Kidney glomerular epithelial cell (primary cell): ENCODE measurements at regions not wholly inside any gene's neighbourhood (a gene's known extent, or its start where the extent isn't known, plus 50 kb on each side); places are given as distances from the start of the nearest gene placed in this dataset.
"Not testable (repeated sequence)": the region's sequence is repeated elsewhere in the genome, so short reads cannot be mapped to it uniquely, and the experiment has no call there.

Source experiments
- DNase-seq: peaks from one replicate; lab custom pipeline; 2025; lab: John Stamatoyannopoulos, UW

DNA sequence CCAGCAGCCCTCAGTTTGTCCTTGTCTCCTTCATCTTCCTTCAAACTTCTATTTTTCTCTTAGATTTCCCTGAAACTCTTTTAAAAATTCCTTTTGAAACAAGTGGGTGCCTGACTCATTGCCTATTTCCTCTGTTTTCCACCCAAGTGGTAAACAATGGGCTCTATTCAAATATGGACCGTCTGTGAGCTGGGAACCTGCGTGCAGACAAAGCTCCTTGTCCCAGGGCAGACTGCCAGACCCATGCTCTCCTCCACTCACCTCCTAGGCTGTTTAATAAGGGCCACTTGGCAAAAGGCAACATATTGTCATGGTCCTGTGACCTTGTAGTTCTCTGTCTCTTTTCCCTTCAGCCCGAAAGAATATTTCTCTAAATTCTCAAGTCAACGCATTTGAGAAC, 332.7 kb upstream of the THBS1 start:
- DNase-seq, result no peak

DNA sequence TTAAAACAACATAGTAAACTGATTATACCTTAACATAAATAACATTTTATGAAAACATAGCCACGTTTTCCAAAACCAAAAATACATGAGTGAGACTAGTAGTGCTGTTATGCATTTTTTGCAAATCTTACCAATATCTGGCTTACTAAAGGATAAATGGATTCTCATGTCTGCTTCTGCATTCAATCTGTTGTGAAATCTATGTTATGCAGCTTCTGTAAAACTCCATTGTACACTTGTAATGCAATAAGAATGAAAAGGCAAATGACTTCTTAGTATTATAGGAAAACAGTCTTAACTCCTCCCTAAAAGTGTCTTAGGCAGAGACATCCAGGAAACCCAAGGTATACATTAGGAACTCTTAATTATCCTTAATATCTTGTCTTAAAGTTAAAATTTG, 330.9 kb upstream of the THBS1 start:
- DNase-seq, result no peak

DNA sequence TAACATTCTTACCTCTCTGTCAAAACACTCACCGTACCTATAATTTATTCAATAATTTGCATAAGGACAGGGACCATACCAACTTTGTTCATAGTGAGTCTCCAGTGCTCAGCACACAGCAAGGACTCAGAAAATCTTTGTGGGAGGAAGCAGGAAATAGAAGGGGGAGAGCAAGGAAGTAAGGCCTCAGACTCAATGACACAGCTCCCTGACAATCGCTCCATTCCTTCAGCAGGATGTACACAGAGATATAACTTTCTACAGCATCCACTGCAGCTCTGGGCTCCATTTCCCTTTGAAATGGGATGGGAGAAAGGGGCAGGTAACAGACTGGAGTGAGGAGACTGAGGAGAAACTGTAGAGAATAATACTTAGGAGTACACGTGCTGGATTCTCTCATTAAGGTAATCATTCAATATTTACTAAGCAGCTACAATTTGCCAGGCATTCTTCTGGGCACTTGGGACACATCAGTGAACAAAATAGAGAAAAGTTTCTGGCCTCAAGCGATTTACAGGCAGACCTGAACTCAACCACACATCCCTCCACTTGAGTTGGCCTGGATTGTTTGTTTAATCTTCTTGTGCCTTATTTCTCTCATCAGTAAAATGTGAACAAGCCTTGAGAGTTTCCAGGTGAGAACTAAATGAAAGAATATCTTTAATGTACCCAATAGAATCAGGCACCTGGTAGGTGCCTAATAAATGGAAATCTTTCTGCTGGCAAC, 330.3 kb upstream of the THBS1 start:
- DNase-seq, result no peak

DNA sequence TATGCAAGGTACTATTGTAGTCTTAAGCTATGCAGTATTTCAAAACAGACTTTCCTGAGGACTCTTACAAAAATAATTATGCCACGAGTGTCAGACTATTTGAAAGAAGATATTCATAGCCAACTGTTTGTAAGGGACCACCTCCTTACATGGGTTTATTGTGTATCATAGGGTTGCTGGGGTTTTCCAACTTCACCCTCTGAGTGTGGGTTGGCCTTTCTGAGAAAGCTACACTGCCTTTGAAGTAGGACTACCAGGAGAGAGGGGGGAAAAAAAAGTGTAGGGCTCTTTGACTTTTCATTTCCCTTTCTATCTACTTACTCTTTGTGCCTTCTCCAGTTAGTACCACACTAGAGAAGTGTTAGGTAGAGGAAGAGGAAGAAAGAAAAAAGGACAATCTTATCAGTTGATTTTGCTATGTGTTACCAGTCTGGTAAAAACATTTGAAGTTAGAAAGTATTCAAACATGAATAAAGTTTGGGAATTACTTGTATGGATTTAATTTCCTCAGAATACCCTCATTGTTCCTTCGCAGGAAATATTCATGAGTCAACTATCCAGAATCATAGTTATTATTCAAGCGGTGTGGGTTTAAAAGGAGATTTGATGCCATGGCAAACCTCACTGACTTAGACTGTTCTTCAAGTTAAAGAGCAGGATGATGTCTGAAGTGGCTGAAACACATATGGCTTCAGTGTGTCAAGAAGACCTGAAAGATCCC, 329.3 kb upstream of the THBS1 start:
- no peak for DNase-seq

DNA sequence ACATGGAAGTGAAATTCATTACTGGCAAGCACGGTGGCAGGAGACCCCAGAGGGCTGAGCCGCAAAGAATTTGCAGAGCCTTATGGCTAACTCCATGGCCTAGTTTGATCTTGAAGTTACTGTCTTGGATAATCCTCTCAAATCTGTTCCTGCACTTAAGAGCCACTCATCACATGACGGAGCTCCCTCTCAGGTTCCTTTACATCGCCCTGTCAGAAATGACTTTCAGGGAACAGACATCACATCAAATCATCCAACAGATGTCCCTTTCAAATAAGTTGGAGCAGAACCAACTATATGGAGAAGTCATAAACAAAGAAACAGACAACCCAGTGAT, 328.8 kb upstream of the THBS1 start:
- DNase-seq, result no peak

DNA sequence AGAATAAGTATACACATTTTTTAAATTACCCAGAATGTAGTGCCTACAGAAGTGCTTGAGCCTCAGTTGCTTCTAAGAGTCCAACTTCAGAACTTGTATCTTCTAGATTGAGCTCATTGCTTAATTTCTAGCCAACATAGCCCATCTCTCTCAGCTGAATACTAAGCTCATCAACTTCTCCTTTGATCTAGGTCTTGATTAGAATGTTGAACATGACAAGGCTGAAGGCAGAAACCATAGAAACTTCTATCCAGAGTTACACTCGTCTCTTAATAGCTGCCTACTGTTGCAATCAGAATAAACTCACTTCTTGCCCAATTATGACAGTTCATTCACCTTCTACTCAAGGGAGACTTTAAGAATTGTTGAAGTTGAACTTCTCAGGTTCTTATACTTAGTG, 327.3 kb upstream of the THBS1 start:
- no peak for DNase-seq

DNA sequence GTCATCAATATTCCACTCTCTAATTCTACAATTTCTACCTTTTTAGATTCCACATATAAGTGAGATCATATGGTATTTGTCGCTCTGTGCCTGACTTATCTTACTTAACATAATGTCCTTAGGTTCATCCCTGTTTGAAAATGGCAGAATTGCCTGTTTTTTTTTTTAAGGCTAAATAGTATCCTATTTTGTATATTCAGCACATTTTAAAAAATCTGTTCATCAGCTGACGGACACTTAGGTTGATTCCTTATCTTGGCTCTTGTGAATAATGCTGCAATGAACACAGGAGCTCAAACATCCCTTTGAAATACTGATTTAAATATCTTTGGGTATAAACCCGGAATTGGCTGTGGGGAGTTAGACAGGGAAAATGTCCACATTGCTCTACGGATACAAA, 326.7 kb upstream of the THBS1 start:
- no peak for DNase-seq

DNA sequence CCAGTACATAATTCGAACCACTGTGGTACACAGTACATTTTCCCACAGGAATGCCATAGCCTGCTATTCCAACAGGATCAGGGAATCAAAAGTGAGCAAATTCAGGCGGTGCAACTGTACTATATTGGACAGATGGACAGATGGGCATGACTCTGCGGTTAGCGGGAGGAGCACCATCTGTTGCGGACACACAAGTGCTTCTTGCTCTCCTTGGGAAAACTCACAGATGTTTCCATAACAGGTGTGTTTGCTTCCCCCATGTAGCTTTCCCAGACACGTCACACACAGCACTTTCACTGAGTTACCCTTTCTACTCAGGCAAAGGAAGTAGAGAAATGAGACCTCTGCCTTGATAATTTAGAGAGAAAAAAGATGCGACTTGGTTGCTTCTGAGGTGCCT, 325.1 kb upstream of the THBS1 start:
- no peak for DNase-seq

DNA sequence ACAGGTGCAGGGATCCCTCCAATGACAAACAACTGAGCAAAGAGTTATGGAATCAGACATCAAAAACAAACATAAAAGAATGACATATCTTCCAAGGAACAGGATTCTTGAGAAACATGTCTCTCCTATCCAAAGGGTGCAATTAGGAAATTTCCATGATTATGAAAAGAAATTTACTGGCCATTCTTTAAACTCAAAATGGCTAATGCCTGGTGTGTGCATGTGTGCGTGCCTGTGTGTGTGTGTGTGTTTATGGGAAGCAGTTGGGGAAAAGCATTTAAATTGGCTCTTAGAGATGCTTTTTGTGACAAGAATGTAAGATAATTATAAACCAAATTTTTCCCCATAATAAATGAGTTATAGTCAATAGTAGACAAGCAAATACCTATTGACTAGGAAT, 320.5 kb upstream of the THBS1 start:
- DNase-seq, result no peak

DNA sequence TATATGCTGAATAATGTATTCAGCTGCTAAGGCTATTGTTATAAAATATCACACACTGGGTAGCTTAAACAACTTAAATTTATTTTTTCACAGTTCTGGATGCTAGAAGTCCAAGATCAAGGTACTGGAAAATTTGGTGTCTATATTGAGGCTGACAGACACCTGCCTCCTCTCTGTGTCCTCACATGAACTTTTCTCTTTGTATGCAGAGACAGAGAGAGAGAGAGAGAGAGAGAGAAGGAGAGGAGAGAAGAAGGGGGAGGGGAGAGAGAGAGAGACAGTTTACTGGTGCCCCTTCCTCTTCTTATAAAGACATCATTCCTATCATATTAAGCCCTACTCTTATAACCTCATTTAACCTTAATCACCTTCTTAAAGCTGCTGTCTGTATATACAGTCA, 320.1 kb upstream of the THBS1 start:
- DNase-seq, result no peak

DNA sequence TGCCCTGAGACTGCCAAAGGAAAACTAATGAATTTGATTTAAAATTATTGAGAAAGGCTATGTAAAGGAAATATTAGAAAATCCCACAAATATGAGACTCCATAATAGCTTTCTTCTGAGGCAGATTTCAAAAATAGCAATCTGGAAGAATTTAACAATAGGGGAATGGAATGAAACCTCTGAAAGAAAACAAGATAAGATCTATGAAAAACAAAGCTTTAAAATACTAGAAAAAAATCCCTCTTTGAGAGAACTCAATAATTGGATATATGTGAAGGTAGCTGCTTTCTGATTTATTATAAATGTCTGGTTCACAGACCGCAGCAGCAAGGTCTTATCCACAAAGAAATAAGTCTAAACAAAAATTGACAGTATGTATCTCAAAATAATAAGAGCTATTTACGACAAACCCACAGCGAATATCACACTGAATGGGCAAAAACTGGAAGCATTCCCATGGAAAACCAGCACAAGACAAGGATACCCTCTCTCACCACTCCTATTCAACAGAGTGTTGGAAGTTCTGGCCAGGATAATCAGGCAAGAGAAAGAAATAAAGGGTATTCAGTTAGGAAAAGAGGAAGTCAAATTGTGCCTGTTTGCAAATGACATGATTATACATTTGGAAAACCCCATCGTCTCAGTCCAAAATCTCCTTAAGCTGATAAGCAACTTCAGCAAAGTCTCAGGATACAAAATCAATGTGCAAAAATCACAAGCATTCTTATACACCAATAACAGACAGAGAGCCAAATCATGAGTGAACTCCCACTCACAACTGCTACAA, 319.3 kb upstream of the THBS1 start:
- not testable (repeated sequence) for DNase-seq

DNA sequence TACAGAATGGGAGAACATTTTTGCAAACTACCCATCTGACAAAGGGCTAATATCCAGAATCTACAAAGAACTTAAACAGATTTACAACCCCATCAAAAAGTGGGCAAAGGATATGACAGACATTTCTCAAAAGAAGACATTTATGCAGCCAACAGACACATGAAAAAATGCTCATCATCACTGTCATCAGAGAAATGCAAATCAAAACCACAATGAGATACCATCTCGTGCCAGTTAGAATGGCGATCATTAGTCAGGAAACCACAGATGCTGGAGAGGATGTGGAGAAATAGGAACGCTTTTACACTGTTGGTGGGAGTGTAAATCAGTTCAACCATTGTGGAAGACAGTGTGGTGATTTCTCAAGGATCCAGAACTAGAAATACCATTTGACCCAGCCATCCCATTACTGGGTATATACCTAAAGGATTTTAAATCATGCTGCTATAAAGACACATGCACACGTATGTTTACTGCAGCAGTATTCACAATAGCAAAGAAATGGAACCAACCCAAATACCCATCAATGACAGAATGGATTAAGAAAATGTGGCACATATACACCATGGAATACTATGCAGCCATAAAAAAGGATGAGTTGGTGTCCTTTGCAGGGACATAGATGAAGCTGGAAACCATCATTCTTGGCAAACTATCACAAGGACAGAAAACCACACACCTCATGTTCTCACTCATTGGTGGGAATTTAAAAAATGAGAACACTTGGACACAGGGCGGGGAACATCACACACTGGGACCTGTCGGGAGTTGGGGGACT, 317.7 kb upstream of the THBS1 start:
- DNase-seq, result not testable (repeated sequence)

DNA sequence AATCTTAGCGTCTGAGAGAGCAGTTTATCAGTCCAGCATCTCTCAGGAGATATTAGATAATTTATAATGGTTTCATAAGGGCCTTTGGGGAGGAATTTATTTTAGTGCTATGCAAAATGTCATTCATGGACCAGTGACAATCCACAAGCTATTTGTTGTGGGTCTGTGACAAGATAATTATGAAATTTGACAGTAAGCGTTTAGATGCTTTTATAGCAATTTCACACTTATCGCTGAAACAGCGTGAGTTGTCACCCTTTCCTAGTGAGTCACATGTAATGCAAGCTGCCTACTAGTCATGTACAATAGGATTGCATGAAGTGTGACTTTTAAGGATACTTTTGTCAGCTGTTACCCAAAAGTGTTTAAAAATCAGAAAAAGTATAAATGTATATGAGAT, 315.6 kb upstream of the THBS1 start:
- no peak for DNase-seq

DNA sequence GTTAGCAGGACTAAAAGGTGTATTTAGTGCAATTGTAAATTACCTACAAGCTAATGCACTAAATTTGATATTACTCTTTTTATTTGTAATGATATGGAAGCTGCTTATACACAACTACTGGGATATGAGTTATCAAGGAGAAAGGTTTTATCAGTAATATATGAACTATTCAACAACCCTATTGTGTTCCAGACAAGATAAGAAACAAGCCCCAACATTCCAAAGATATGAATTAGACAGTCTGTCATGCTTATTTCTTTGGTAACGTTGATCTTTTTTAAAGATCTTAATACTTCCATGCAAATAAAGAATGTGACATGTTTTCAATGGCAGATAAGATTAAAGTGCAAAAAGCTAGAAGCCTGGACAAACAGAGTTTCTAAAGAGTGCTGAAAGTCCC, 314.0 kb upstream of the THBS1 start:
- no peak for DNase-seq

DNA sequence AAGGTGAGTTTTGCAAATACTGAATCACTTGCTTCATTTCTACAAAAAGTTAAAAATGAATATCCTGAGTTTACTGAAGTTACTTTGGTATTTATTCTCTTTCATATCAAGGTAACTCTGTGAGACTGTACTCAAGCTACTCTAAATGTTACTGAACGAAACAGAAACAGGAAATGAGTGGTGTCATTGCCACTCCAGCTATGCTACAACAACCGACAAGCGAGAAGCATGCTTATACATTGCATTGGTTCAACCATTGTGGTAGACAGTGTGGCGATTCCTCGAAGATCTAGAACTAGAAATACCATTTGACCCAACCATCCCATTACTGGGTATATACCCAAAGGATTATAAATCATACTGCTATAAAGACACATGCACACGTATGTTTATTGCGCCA, 313.2 kb upstream of the THBS1 start:
- no peak for DNase-seq

DNA sequence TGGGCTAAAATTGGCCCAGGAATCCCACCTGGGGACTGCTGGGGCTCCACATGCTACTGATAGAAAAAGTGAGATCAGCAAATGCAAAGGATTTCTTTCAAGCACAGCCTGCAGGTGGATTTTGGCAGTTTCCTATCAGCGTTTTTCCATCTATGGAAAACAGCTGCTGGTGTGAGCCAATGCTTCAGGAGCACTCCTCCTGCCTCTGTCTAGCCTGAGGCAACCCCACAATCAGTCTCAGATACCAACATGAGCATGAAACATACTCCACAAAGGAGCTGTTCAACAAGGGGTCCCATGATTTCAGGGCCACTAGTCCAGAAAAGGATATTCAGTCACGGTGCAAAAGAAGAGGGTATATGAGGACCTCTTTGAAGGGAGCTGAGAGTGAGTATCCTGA, 311.5 kb upstream of the THBS1 start:
- no peak for DNase-seq

DNA sequence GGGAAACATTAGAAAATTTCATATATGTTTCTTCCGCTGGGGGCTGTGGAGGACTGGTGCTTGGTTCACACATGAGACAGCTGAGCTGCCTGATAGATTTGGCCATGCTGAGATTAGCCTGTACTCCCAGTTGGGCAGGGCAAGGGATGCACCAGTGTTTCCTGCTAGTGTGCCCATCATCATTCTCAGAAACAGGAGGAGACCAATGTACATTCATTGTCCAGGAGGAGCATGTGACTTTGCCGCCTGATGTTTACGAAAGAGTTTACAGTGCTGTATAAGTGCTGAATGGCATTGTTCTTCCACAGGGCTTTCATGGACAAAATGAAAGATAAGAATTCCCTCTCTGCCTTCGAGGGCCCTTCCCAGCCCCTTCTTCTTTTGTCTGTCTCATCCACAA, 311.1 kb upstream of the THBS1 start:
- DNase-seq, result no peak

DNA sequence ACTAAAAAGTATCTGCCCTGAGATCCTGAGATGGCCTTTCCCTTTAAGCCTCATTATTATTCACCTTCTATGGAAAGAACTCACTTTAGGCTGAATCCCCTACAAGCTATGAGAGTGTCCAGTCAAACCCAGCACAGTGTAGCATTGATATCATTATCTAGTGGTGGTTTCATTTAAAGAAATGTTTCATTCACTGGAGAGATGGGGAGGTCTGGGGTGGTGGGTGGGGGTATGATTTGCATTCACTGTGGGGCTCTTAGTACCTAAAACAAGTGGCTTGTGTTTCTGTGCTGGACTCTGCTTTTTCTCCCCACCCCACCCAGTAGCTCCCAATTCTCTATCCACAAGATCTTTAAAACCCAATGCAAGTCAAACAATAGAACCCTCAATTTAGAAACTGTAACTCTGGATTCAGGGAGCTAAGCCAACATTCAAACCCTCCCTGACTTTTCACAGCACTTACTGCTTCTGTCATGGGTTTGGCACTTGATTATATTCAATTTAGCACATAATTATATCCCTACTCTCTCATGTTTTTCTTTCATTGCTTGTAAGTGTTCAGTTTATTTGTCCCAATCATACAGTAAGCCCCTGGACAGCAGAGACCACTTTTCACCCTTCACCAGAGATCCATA, 310.5 kb upstream of the THBS1 start:
- DNase-seq, result no peak

DNA sequence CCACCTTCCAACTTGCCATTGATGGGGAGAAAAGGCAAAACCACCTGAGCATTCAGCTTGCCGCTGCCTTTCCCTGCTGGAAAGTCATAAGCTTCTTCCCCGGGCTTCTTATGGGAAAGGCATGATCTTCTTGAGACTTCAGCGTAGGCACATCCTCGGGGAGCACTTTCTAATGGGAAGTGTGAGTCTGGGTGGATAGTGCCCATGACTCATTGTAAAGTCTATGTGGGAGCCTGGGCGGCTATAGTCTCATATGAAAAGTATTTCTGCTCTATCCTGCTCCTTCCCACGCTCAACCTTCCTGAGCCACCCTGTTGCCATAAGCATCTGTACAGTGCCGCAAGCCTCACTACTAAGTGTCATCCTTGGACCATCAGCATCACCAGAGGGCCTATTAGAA, 309.9 kb upstream of the THBS1 start:
- DNase-seq, result no peak

DNA sequence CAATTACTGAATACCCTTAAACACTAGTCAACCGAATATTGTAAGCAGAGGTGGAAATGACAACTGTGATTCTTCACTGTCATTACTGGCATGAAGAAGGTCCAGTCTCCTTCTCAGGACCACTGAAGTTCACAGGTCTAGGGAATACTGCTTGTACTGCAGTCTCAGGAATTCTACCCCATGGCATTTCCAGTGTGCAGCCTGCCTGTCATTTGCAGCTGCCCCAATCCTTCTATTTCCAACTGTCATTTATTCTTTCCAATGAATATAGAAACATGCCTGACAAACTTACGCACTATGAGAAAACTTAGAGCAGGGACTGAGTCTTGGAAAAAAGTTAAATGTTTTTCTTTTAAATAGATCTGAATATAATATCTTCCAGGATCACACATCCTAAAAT, 308.0 kb upstream of the THBS1 start:
- no peak for DNase-seq

DNA sequence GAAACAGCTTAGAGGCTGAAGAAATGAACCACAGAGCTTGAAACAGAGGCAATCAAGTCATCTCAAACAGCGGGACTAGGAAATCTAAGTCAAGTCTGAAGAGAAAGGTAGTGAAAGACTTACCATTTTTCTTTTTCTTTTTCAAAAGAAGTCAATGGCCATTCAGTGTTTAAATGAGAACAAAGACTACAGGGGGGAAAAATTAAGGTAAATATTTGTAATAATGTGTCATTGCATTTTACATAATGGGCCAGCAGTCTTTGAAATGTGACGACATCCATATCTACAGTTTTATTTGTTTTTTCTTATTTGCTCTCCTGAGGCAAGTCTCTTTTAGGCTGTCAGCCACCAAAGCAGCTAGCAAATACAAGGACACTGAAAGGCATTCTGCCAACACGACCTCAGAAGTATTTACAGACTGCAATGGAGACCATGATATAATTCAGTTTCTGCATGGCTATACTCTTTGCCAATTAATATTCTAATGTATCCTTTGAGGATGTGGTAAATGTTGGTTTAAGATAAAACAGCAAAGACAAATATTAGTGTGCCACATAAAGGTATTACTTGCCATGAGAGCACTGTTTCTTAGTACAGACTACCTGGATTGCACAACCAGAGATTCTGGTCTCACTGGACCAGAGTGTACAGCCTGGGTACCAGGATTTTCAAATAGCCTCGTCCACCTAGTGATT, 307.0 kb upstream of the THBS1 start:
- DNase-seq, result no peak
